PFSK-1 (cell line): ENCODE measurements at regions not wholly inside any gene's neighbourhood (a gene's known extent, or its start where the extent isn't known, plus 50 kb on each side); places are given as distances from the start of the nearest gene placed in this dataset.

Experiments
- FOXP2 ChIP-seq: optimal IDR thresholded peaks from 2 replicates; pipeline ENCODE3; 2011; ENCODE audit warnings: borderline replicate concordance, control low read depth, inconsistent platforms; ENCODE audit not compliant: insufficient read depth; ENCODE audit errors: extremely low read length, extremely low read depth
- POLR2AphosphoS5 ChIP-seq: IDR thresholded peaks from 2 replicates; pipeline ENCODE4 v1.6.1; 2012; ENCODE audit warnings: low read depth, mild to moderate bottlenecking, control low read depth, low read length, moderate library complexity
- REST ChIP-seq, 2 experiments: IDR thresholded peaks; 2 replicates each; pipeline versions ENCODE4 v1.6.1 to v1.8.0; 2011 to 2012; ENCODE audit warnings: low read depth in 2 of 2, low read length in 2 of 2, control low read depth in 1 of 2, inconsistent platforms in 1 of 2, mild to moderate bottlenecking in 1 of 2, moderate library complexity in 1 of 2; ENCODE audit not compliant: insufficient read depth in 1 of 2
- SIN3A ChIP-seq: IDR thresholded peaks from 2 replicates; pipeline ENCODE4 v1.6.1; 2012; ENCODE audit warnings: mild to moderate bottlenecking, low read length, moderate library complexity, borderline replicate concordance; ENCODE audit not compliant: insufficient read depth
- TAF1 ChIP-seq: IDR thresholded peaks from 2 replicates; pipeline ENCODE4 v1.6.1; 2012; ENCODE audit warnings: low read length, control low read depth, borderline replicate concordance; ENCODE audit not compliant: insufficient read depth

- TF ChIP-seq REST (IDR thresholded peaks at IDR 0.05; ENCODE audit: insufficient read depth in 1 of 2, low read depth in 2 of 2, low read length in 2 of 2) (no peak), TAF1 (no peak), FOXP2 (no peak)
Measured at GRCh38 chr6:141123049-141123448, 1009.7 kb upstream of the GJE1 start.

GRCh38 chr6:141118991-141119390 is 1013.7 kb upstream of the GJE1 start:
- TF ChIP-seq REST (IDR thresholded peaks at IDR 0.05; ENCODE audit: insufficient read depth in 1 of 2, low read depth in 2 of 2, low read length in 2 of 2) (no peak), TAF1 (no peak), POLR2AphosphoS5 (no peak), FOXP2 (no peak), SIN3A (no peak)

GRCh38 chr6:141117874-141118273 is 1014.9 kb upstream of the GJE1 start:
- TF ChIP-seq POLR2AphosphoS5 (no peak), SIN3A (no peak), TAF1 (no peak), REST (IDR thresholded peaks at IDR 0.05; ENCODE audit: insufficient read depth in 1 of 2, low read depth in 2 of 2, low read length in 2 of 2) (no peak), FOXP2 (no peak)

GRCh38 chr6:141110481-141110880 is 1022.2 kb upstream of the GJE1 start:
- TF ChIP-seq REST (IDR thresholded peaks at IDR 0.05; ENCODE audit: insufficient read depth in 1 of 2, low read depth in 2 of 2, low read length in 2 of 2), result no peak
- TF ChIP-seq TAF1, result no peak
- TF ChIP-seq POLR2AphosphoS5, result no peak

GRCh38 chr6:141107591-141108160 is 1025.0 kb upstream of the GJE1 start:
- no peak for TF ChIP-seq POLR2AphosphoS5
- TF ChIP-seq REST (IDR thresholded peaks at IDR 0.05; ENCODE audit: insufficient read depth in 1 of 2, low read depth in 2 of 2, low read length in 2 of 2), result no peak
- TF ChIP-seq TAF1, result no peak
- TF ChIP-seq SIN3A, result no peak
- TF ChIP-seq FOXP2, result no peak
